Transverse colon (tissue), 4 donors: ENCODE measurements at regions not wholly inside any gene's neighbourhood (a gene's known extent, or its start where the extent isn't known, plus 50 kb on each side); places are given as distances from the start of the nearest gene placed in this dataset.

Experiments
- DNase-seq: peaks from one replicate; pipeline ENCODE4 v3.0.0-alpha.2; 2019
- H3K27ac ChIP-seq, 4 donors: fragments of 200-600 bp; sonication (generic); 2 replicates each; pipeline ENCODE4 v1.5.1; 2016 to 2018; ENCODE audit warnings: inconsistent platforms in 4 of 4
- H3K27me3 ChIP-seq: fragments of 200-600 bp; sonication (generic); 2 replicates; pipeline ENCODE4 v1.5.1; 2017; ENCODE audit warnings: inconsistent platforms
- H3K36me3 ChIP-seq, 4 donors: fragments of 200-600 bp; sonication (generic); 2 replicates each; pipeline ENCODE4 v1.5.1; 2017 to 2019; ENCODE audit warnings: inconsistent platforms in 4 of 4
- H3K4me1 ChIP-seq, 4 donors: fragments of 200-600 bp; sonication (generic); 2 replicates each; pipeline ENCODE4 v1.5.1; 2017 to 2020; ENCODE audit warnings: inconsistent platforms in 4 of 4
- H3K4me3 ChIP-seq, 4 donors: fragments of 200-600 bp; sonication (generic); 1 replicate in 1 of 4; 2 replicates in 3 of 4; pipeline versions ENCODE4 v1.5.1 to v1.6.1; 2017 to 2019; ENCODE audit warnings: inconsistent platforms in 4 of 4
- H3K9me3 ChIP-seq, 2 donors: fragments of 200-600 bp; sonication (generic); 2 replicates each; pipeline ENCODE4 v1.5.1; 2017 to 2019; ENCODE audit warnings: inconsistent platforms in 2 of 2
- CTCF ChIP-seq, 5 experiments: fragments of 200-600 bp in 3 of 5; fragments of 450-650 bp in 2 of 5; sonication (generic) in 3 of 5; IDR thresholded peaks; 1 replicate in 2 of 5; 2 replicates in 3 of 5; pipeline ENCODE4 v1.5.1; 2016 to 2017; ENCODE audit warnings: antibody characterized with exemption in 5 of 5, inconsistent platforms in 3 of 5, mild to moderate bottlenecking in 2 of 5, moderate library complexity in 1 of 5
- EP300 ChIP-seq: sonication (generic); formaldehyde crosslinking; IDR thresholded peaks from one replicate; pipeline ENCODE4 v1.6.1; 2017; ENCODE audit warnings: antibody characterized with exemption, low read depth
- POLR2A ChIP-seq: fragments of 450-650 bp; IDR thresholded peaks from one replicate; pipeline ENCODE4 v1.6.1; 2016; ENCODE audit warnings: antibody characterized with exemption, mild to moderate bottlenecking, moderate library complexity
- POLR2AphosphoS5 ChIP-seq, 3 donors: sonication (generic); formaldehyde crosslinking; IDR thresholded peaks; one replicate each; pipeline ENCODE4 v1.6.1; 2016; ENCODE audit warnings: antibody characterized with exemption in 3 of 3
- WGBS, 2 donors: methylation state at CpG; one replicate each; pipeline ENCODE4 v1.1.5; 2018; ENCODE audit warnings: low coverage in 1 of 2; 5-methylcytosine and 5-hydroxymethylcytosine counted together
- in situ Hi-C, 4 donors: fragments of 200-750 bp; cut with MboI; loops; one replicate each; pipeline versions ENCODE4 v1.15.0 to v1.15.1; 2017; ENCODE audit warnings: low sequenced_read_pairs in 3 of 4, low pct_ligation_motif_present in 1 of 4, low pct_unique_long_range_greater_than_20kb in 1 of 4
- intact Hi-C: fragments of 100-400 bp; cut with DNase I; formaldehyde crosslinking; loops from one replicate; pipeline ENCODE4 v1.15.1; 2023; ENCODE audit warnings: low total_unique reads

DNA sequence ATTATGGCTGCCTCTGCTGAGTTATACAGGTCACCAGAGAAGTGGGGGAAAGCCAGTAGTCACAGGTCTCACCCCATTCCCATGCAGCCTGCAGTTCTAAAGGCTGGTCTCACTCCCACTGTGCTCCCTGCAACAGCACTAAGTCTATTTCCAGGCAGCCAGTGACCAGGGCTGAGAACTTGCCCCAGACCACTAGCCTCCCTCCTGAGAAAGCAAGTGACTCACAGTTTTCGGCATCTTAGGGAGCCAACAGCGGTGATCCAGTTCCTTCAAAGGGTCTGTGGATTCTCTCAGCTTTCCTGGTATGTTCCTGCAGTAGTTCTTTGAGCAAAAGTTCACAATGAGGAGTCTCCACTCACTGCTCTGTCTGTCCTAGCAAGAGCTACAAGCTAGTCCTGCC is 329.6 kb upstream of the MAP2 start:
- TF ChIP-seq EP300 (no peak), POLR2AphosphoS5 (IDR thresholded peaks at IDR 0.05) (no peak), CTCF (IDR thresholded peaks at IDR 0.05) (no peak), POLR2A (no peak)
- Histone ChIP-seq H3K27me3 (no peaks in the 10 kb centered on the region), H3K27ac (no peak overlapping the region), H3K36me3 (no peaks in the 10 kb centered on the region), H3K9me3 (no peaks in the 10 kb centered on the region), H3K4me3 (no peak overlapping the region), H3K4me1 (no peaks in the 10 kb centered on the region)
- WGBS, 2 donors, result 82 to 86% methylated on average over 2 of the region's 2 CpGs
- in situ Hi-C loops, result no loop called here
- intact Hi-C loops, result no loop called here
- DNase-seq, result no peak

- in situ Hi-C loops, result no loop called here
- Histone ChIP-seq H3K4me1 (no peaks in the 10 kb centered on the region), H3K36me3 (no peaks in the 10 kb centered on the region), H3K4me3 (no peak overlapping the region), H3K27ac (no peak overlapping the region), H3K27me3 (no peaks in the 10 kb centered on the region), H3K9me3 (no peaks in the 10 kb centered on the region)
- intact Hi-C loops, result no loop called here
- no peak for DNase-seq
- TF ChIP-seq CTCF (IDR thresholded peaks at IDR 0.05) (no peak), POLR2AphosphoS5 (IDR thresholded peaks at IDR 0.05) (no peak), POLR2A (no peak), EP300 (no peak)
- WGBS, 2 donors, result 40 to 59% methylated on average over 2 of the region's 2 CpGs
Observed at GRCh38 chr2:209095432-209095831, 328.4 kb upstream of the MAP2 start.

DNA sequence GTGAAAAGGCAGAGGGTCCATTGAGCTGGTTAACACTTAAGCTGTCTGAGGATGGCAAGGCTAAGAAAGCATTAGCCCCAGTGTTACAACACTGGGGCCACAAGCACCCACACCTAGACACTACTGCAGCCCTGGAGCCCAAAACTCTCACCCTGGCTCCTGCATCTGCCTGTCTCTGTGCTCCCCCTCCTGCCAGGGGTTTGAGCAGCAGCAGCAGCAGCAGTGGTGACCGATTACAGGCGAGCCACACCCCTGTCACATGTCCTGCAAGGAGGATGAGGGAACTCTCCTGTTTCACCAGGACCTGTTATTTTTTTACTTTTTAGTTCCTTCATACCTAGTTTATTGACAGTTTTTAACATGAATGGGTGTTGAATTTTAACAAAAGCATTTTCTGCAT is 326.7 kb upstream of the MAP2 start:
- no peaks in the 10 kb centered on the region for H3K36me3 ChIP-seq
- no peak for DNase-seq
- H3K4me3 ChIP-seq, result no peak overlapping the region
- no peaks in the 10 kb centered on the region for H3K27me3 ChIP-seq
- intact Hi-C loops, result no loop called here
- H3K9me3 ChIP-seq, result no peaks in the 10 kb centered on the region
- TF ChIP-seq CTCF (IDR thresholded peaks at IDR 0.05) (no peak), POLR2AphosphoS5 (IDR thresholded peaks at IDR 0.05) (no peak), POLR2A (no peak), EP300 (no peak)
- WGBS, 2 donors, result 67 to 83% methylated on average over 1 to 2 of the region's 2 CpGs
- in situ Hi-C loops, result no loop called here
- no peak overlapping the region for H3K27ac ChIP-seq
- no peaks in the 10 kb centered on the region for H3K4me1 ChIP-seq

GRCh38 chr2:209102319-209102718 is 321.5 kb upstream of the MAP2 start:
- in situ Hi-C loops (no loop called here), intact Hi-C loops (no loop called here)
- no peaks in the 10 kb centered on the region for H3K4me1 ChIP-seq
- no peaks in the 10 kb centered on the region for H3K36me3 ChIP-seq
- H3K9me3 ChIP-seq, result no peaks in the 10 kb centered on the region
- 43 to 56% methylated on average over 1 to 2 of the region's 2 CpGs for WGBS, 2 donors
- H3K27ac ChIP-seq, result no peak overlapping the region
- TF ChIP-seq POLR2A, result no peak
- TF ChIP-seq POLR2AphosphoS5 (IDR thresholded peaks at IDR 0.05), result no peak
- TF ChIP-seq CTCF (IDR thresholded peaks at IDR 0.05), result no peak
- TF ChIP-seq EP300, result no peak
- H3K4me3 ChIP-seq, result no peak overlapping the region
- no peaks in the 10 kb centered on the region for H3K27me3 ChIP-seq
- DNase-seq, result no peak
